Upper lobe of left lung (tissue), 6 donors: ENCODE measurements at regions not wholly inside any gene's neighbourhood (a gene's known extent, or its start where the extent isn't known, plus 50 kb on each side); places are given as distances from the start of the nearest gene placed in this dataset.

Source experiments
- ATAC-seq, 2 donors: fragments of 200-7000 bp; cut with Tn5 transposase; one replicate each; pipeline ENCODE4 v1.9.1; 2022; ENCODE audit warnings: mild to moderate bottlenecking in 2 of 2, moderate library complexity in 2 of 2; ENCODE audit not compliant: low FRiP score in 2 of 2
- DNase-seq, 2 donors: peaks; one replicate each; pipeline ENCODE4 v3.0.0-alpha.2; 2019 to 2020
- H3K27ac ChIP-seq, 4 donors: fragments of 200-600 bp; sonication (generic); one replicate each; pipeline ENCODE4 v1.5.1; 2016 to 2019
- H3K27me3 ChIP-seq, 4 donors: fragments of 200-600 bp; sonication (generic); one replicate each; pipeline ENCODE4 v1.5.1; 2017 to 2019
- H3K36me3 ChIP-seq, 4 donors: fragments of 200-600 bp; sonication (generic); one replicate each; pipeline ENCODE4 v1.5.1; 2016 to 2019
- H3K4me1 ChIP-seq, 4 donors: fragments of 200-600 bp; sonication (generic); one replicate each; pipeline ENCODE4 v1.5.1; 2018 to 2019
- H3K4me3 ChIP-seq, 4 donors: fragments of 200-600 bp; sonication (generic); one replicate each; pipeline ENCODE4 v1.5.1; 2017 to 2019; ENCODE audit warnings: mild to moderate bottlenecking in 2 of 4, moderate library complexity in 1 of 4
- H3K9me3 ChIP-seq, 4 donors: fragments of 200-600 bp; sonication (generic); one replicate each; pipeline ENCODE4 v1.5.1; 2018 to 2019
- CTCF ChIP-seq, 6 experiments: fragments of 450-650 bp in 4 of 6; fragments of 200-600 bp in 2 of 6; sonication (generic) in 2 of 6; IDR thresholded peaks; one replicate each; pipeline ENCODE4 v1.5.1; 2016 to 2019; ENCODE audit warnings: antibody characterized with exemption in 6 of 6
- EP300 ChIP-seq, 4 donors: sonication (generic); formaldehyde crosslinking; IDR thresholded peaks; one replicate each; pipeline ENCODE4 v1.5.1; 2017; ENCODE audit warnings: antibody characterized with exemption in 4 of 4, control low read depth in 2 of 4
- POLR2A ChIP-seq, 4 donors: fragments of 450-650 bp; IDR thresholded peaks; one replicate each; pipeline ENCODE4 v1.5.1; 2016 to 2017; ENCODE audit warnings: antibody characterized with exemption in 4 of 4, mild to moderate bottlenecking in 2 of 4
- POLR2AphosphoS5 ChIP-seq, 2 donors: sonication (generic); formaldehyde crosslinking; IDR thresholded peaks; one replicate each; pipeline ENCODE4 v1.5.1; 2017; ENCODE audit warnings: antibody characterized with exemption in 2 of 2
- WGBS, 2 donors: methylation state at CpG; one replicate each; pipeline ENCODE4 v1.1.5; 2017 to 2018; 5-methylcytosine and 5-hydroxymethylcytosine counted together
- donor health status: DM: no; HTN: no; CAD: no; lungs with moderate emphysema.
- donor health status: DM: no; HTN: yes; CAD: no; lungs with severe emphysema.

- H3K36me3 ChIP-seq, result no peaks in the 10 kb centered on the region
- H3K27ac ChIP-seq, result no peak overlapping the region
- no peaks in the 10 kb centered on the region for H3K9me3 ChIP-seq
- ATAC-seq, result no peak
- H3K4me1 ChIP-seq, result no peaks in the 10 kb centered on the region
- no peaks in the 10 kb centered on the region for H3K27me3 ChIP-seq
- 87 to 90% methylated on average over 3 of the region's 3 CpGs for WGBS, 2 donors
- TF ChIP-seq POLR2AphosphoS5 (IDR thresholded peaks at IDR 0.05), result no peak
- no peak for TF ChIP-seq POLR2A (IDR thresholded peaks at IDR 0.05)
- no peak for TF ChIP-seq EP300 (IDR thresholded peaks at IDR 0.05)
- TF ChIP-seq CTCF (IDR thresholded peaks at IDR 0.05), result no peak
- no peak overlapping the region for H3K4me3 ChIP-seq
- no peak for DNase-seq
Measured at GRCh38 chr7:42471573-42472174, 234.7 kb upstream of the GLI3 start.

- no peak overlapping the region for H3K4me3 ChIP-seq
- ATAC-seq (no peak), DNase-seq (peak in 1 of 2 donors; percentile 45)
- no peaks in the 10 kb centered on the region for H3K27me3 ChIP-seq
- no peaks in the 10 kb centered on the region for H3K36me3 ChIP-seq
- no peak overlapping the region for H3K27ac ChIP-seq
- no peaks in the 10 kb centered on the region for H3K9me3 ChIP-seq
- TF ChIP-seq EP300 (IDR thresholded peaks at IDR 0.05), result no peak
- TF ChIP-seq CTCF (IDR thresholded peaks at IDR 0.05), result no peak
- TF ChIP-seq POLR2A (IDR thresholded peaks at IDR 0.05), result no peak
- no peak for TF ChIP-seq POLR2AphosphoS5 (IDR thresholded peaks at IDR 0.05)
- H3K4me1 ChIP-seq, result no peaks in the 10 kb centered on the region
- WGBS, 2 donors, result 76 to 86% methylated on average over 10 of the region's 10 CpGs
Measured at GRCh38 chr7:42469341-42469740, 232.3 kb upstream of the GLI3 start.

DNA sequence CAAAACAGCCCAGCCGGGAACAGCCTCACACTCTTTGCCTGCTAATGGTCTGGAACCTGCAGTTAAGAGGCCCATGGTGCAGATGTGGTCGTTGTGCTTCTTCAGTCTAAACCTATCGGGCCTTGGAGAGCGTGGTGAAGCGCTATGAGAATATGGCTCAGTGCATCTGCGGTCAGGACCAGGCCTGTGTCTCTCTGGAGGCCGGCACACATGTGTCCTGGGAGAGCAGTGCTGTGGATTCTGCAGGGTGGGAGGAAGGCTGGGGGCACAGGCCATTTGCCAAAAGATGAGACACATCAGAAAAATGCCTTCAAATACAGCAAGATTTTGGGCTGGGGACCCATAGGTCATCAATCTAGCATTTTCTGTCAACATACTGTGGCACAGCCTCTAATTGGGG lies 231.5 kb upstream of the GLI3 start:
- TF ChIP-seq EP300 (IDR thresholded peaks at IDR 0.05) (no peak), POLR2A (IDR thresholded peaks at IDR 0.05) (no peak), CTCF (IDR thresholded peaks at IDR 0.05) (no peak), POLR2AphosphoS5 (IDR thresholded peaks at IDR 0.05) (no peak)
- H3K9me3 ChIP-seq, result no peaks in the 10 kb centered on the region
- no peak overlapping the region for H3K27ac ChIP-seq
- no peak overlapping the region for H3K4me3 ChIP-seq
- ATAC-seq (peak in 1 of 2 donors; percentile 24), DNase-seq (no peak)
- 90 to 91% methylated on average over 7 of the region's 7 CpGs for WGBS, 2 donors
- H3K36me3 ChIP-seq, result no peaks in the 10 kb centered on the region
- no peaks in the 10 kb centered on the region for H3K4me1 ChIP-seq
- H3K27me3 ChIP-seq, result no peaks in the 10 kb centered on the region

GRCh38 chr7:42461537-42461936 lies 224.5 kb upstream of the GLI3 start:
- Histone ChIP-seq H3K4me3 (no peak overlapping the region), H3K4me1 (no peaks in the 10 kb centered on the region), H3K27ac (no peak overlapping the region), H3K27me3 (no peaks in the 10 kb centered on the region), H3K9me3 (no peaks in the 10 kb centered on the region), H3K36me3 (no peaks in the 10 kb centered on the region)
- TF ChIP-seq POLR2A (IDR thresholded peaks at IDR 0.05) (no peak), EP300 (IDR thresholded peaks at IDR 0.05) (no peak), POLR2AphosphoS5 (IDR thresholded peaks at IDR 0.05) (no peak), CTCF (IDR thresholded peaks at IDR 0.05) (no peak)
- 83 to 100% methylated on average over 1 of the region's 1 CpG for WGBS, 2 donors
- ATAC-seq, result no peak
- no peak for DNase-seq

DNA sequence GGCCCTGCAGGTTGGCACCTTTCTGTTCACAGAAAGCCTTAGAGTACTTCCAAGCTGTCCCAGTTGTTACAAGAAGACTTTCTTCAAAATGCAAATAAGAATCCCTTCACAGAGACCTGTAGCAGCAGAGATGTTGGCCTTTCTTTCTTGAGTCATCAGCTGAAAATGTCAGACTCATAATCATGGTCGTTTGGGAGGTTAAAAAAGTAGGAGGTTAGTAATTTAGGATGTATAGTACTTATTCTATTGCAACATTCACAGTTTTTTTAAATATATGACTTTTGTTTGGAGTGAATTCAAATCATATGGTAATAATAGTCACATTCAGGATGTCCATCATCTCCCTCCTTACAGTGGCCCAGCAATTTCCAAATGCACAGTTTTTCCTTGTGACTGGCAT lies 223.9 kb upstream of the GLI3 start:
- no peak for ATAC-seq
- H3K4me1 ChIP-seq, result no peaks in the 10 kb centered on the region
- DNase-seq, result no peak
- no peaks in the 10 kb centered on the region for H3K36me3 ChIP-seq
- TF ChIP-seq CTCF (IDR thresholded peaks at IDR 0.05) (no peak), EP300 (IDR thresholded peaks at IDR 0.05) (no peak), POLR2AphosphoS5 (IDR thresholded peaks at IDR 0.05) (no peak), POLR2A (IDR thresholded peaks at IDR 0.05) (no peak)
- 73% methylated on average over 1 of the region's 1 CpG for WGBS, 2 donors
- no peak overlapping the region for H3K27ac ChIP-seq
- no peaks in the 10 kb centered on the region for H3K9me3 ChIP-seq
- H3K4me3 ChIP-seq, result no peak overlapping the region
- H3K27me3 ChIP-seq, result no peaks in the 10 kb centered on the region
